H9 (cell line): ENCODE measurements at regions not wholly inside any gene's neighbourhood (a gene's known extent, or its start where the extent isn't known, plus 50 kb on each side); places are given as distances from the start of the nearest gene placed in this dataset.

Source experiments
- DNase-seq: peaks from one replicate; pipeline ENCODE4 v3.0.0-alpha.2; 2017
- H2AFZ ChIP-seq: one replicate; pipeline ENCODE4 v1.6.1; 2013; ENCODE audit warnings: mild to moderate bottlenecking, low read length, control low read depth, moderate library complexity
- H2AK5ac ChIP-seq: 2 replicates; pipeline ENCODE4 v1.6.1; 2013; ENCODE audit warnings: low read length, control low read depth, mixed read lengths; ENCODE audit not compliant: insufficient read length
- H2BK120ac ChIP-seq: one replicate; pipeline ENCODE4 v1.6.1; 2013; ENCODE audit warnings: low read depth, mild to moderate bottlenecking, low read length, control low read depth, inconsistent platforms; ENCODE audit not compliant: poor library complexity, severe bottlenecking
- H2BK12ac ChIP-seq: 2 replicates; pipeline ENCODE4 v1.6.1; 2013; ENCODE audit warnings: low read length, control low read depth, mixed read lengths, low read depth; ENCODE audit not compliant: insufficient read length
- H2BK15ac ChIP-seq: 2 replicates; pipeline ENCODE4 v1.6.1; 2013; ENCODE audit warnings: low read depth, low read length, control low read depth
- H2BK20ac ChIP-seq: one replicate; pipeline ENCODE4 v1.6.1; 2013; ENCODE audit warnings: low read depth, mild to moderate bottlenecking, low read length, control low read depth, inconsistent platforms; ENCODE audit not compliant: poor library complexity, severe bottlenecking
- H2BK5ac ChIP-seq: 2 replicates; pipeline ENCODE4 v1.6.1; 2013; ENCODE audit warnings: low read length, control low read depth, mixed read lengths; ENCODE audit not compliant: insufficient read length
- H3K14ac ChIP-seq: 2 replicates; pipeline ENCODE4 v1.6.1; 2013; ENCODE audit warnings: low read length, control low read depth; ENCODE audit not compliant: insufficient read depth
- H3K18ac ChIP-seq: 2 replicates; pipeline ENCODE4 v1.6.1; 2013; ENCODE audit warnings: low read depth, mild to moderate bottlenecking, mixed read lengths, low read length, control low read depth; ENCODE audit not compliant: insufficient read length
- H3K23ac ChIP-seq: 2 replicates; pipeline ENCODE4 v1.6.1; 2013; ENCODE audit warnings: low read length, control low read depth, mixed read lengths, low read depth; ENCODE audit not compliant: insufficient read length
- H3K23me2 ChIP-seq: 2 replicates; pipeline ENCODE4 v1.6.1; 2013; ENCODE audit warnings: low read depth, mild to moderate bottlenecking, mixed read lengths, low read length, control low read depth; ENCODE audit not compliant: insufficient read length, poor library complexity, severe bottlenecking
- H3K27ac ChIP-seq: 2 replicates; pipeline ENCODE4 v1.5.1; 2013; ENCODE audit warnings: low read length, control low read depth, mixed read lengths, low read depth; ENCODE audit not compliant: insufficient read length
- H3K27me3 ChIP-seq: 2 replicates; pipeline ENCODE4 v1.6.1; 2013; ENCODE audit warnings: low read length, control low read depth, inconsistent platforms; ENCODE audit not compliant: insufficient read depth
- H3K4ac ChIP-seq: 2 replicates; pipeline ENCODE4 v1.6.1; 2013; ENCODE audit warnings: low read depth, mild to moderate bottlenecking, control low read depth, inconsistent platforms, low read length, moderate library complexity
- H3K4me1 ChIP-seq: 2 replicates; pipeline ENCODE4 v1.6.1; 2013; ENCODE audit warnings: low read length, control low read depth, inconsistent platforms; ENCODE audit not compliant: insufficient read depth
- H3K4me2 ChIP-seq: 2 replicates; pipeline ENCODE4 v1.6.1; 2013; ENCODE audit warnings: low read length, control low read depth, mixed read lengths; ENCODE audit not compliant: insufficient read length, insufficient read depth
- H3K56ac ChIP-seq: 2 replicates; pipeline ENCODE4 v1.6.1; 2013; ENCODE audit warnings: low read depth, mild to moderate bottlenecking, mixed read lengths, low read length, control low read depth; ENCODE audit not compliant: insufficient read length
- H3K79me1 ChIP-seq: 2 replicates; pipeline ENCODE4 v1.6.1; 2013; ENCODE audit warnings: low read depth, mild to moderate bottlenecking, moderate library complexity, low read length, control low read depth, inconsistent platforms; ENCODE audit not compliant: insufficient read depth, poor library complexity, severe bottlenecking
- H3K79me2 ChIP-seq: 2 replicates; pipeline ENCODE4 v1.6.1; 2013; ENCODE audit warnings: low read length, control low read depth, inconsistent platforms; ENCODE audit not compliant: insufficient read depth
- H3K9ac ChIP-seq: 2 replicates; pipeline ENCODE4 v1.6.1; 2013; ENCODE audit warnings: low read length, control low read depth, mixed read lengths; ENCODE audit not compliant: insufficient read length; ENCODE audit errors: extremely low read depth
- H3K9me3 ChIP-seq: one replicate; pipeline ENCODE4 v1.6.1; 2013; ENCODE audit warnings: low read depth, low read length, inconsistent platforms; ENCODE audit not compliant: control insufficient read depth
- H3T11ph ChIP-seq: one replicate; pipeline ENCODE4 v1.6.1; 2013; ENCODE audit warnings: mild to moderate bottlenecking, low read length, control low read depth, inconsistent platforms
- H4K20me1 ChIP-seq: one replicate; pipeline ENCODE4 v1.6.1; 2013; ENCODE audit not compliant: control insufficient read depth, insufficient read length, insufficient read depth
- H4K5ac ChIP-seq: 2 replicates; pipeline ENCODE4 v1.6.1; 2013; ENCODE audit warnings: low read depth, mild to moderate bottlenecking, mixed read lengths, low read length, control low read depth; ENCODE audit not compliant: insufficient read length
- H4K8ac ChIP-seq: replicated peaks from 2 replicates; pipeline ENCODE4 v1.6.1; 2013; ENCODE audit warnings: low read length, control low read depth, mixed read lengths, low read depth; ENCODE audit not compliant: insufficient read length
- H4K91ac ChIP-seq: 2 replicates; pipeline ENCODE4 v1.6.1; 2013; ENCODE audit warnings: low read depth, mild to moderate bottlenecking, moderate library complexity, mixed read lengths, low read length, control low read depth; ENCODE audit not compliant: insufficient read length
- H3K27ac Mint-ChIP-seq, 3 experiments: 2 replicates in 2 of 3; 3 replicates in 1 of 3; pipeline ENCODE4 v1.8.0; 2020 to 2021; ENCODE audit warnings: mixed read lengths in 3 of 3, mild to moderate bottlenecking in 1 of 3, moderate library complexity in 1 of 3
- H3K27me3 Mint-ChIP-seq: 2 replicates; pipeline ENCODE4 v1.8.0; 2021; ENCODE audit warnings: low read depth, mild to moderate bottlenecking, moderate library complexity, mixed read lengths
- H3K36me3 Mint-ChIP-seq, 3 experiments: 2 replicates in 2 of 3; 3 replicates in 1 of 3; pipeline ENCODE4 v1.8.0; 2020 to 2021; ENCODE audit warnings: low read depth in 3 of 3, mixed read lengths in 3 of 3; ENCODE audit not compliant: insufficient read depth in 1 of 3
- H3K4me1 Mint-ChIP-seq, 2 experiments: 2 replicates each; pipeline ENCODE4 v1.8.0; 2020; ENCODE audit warnings: mixed read lengths in 2 of 2
- H3K4me3 Mint-ChIP-seq, 2 experiments: 2 replicates in 1 of 2; 3 replicates in 1 of 2; pipeline ENCODE4 v1.8.0; 2020 to 2021; ENCODE audit warnings: mild to moderate bottlenecking in 2 of 2, mixed read lengths in 2 of 2, moderate library complexity in 1 of 2
- H3K9me3 Mint-ChIP-seq, 2 experiments: 2 replicates in 1 of 2; 3 replicates in 1 of 2; pipeline ENCODE4 v1.8.0; 2020; ENCODE audit warnings: mild to moderate bottlenecking in 2 of 2, mixed read lengths in 2 of 2, moderate library complexity in 1 of 2
- CTCF ChIP-seq: fragments of 200-600 bp; sonication (generic); conservative IDR thresholded peaks from 3 replicates; pipeline ENCODE4 v1.8.0; 2021; ENCODE audit warnings: antibody characterized with exemption, mild to moderate bottlenecking

- H3K9me3 ChIP-seq, result no peaks in the 10 kb centered on the region
- Mint-ChIP-seq H3K4me1 (peaks cover 34 to 36% of the 10 kb centered on the region in 2 experiments), H3K4me3 (no peak overlapping the region), H3K36me3 (peaks cover 0 to 3% (median 0%) of the 10 kb centered on the region in 3 experiments; a peak in 1 of 7 replicates), H3K9me3 (peaks cover 0 to 10% of the 10 kb centered on the region in 2 experiments; a peak in 4 of 5 replicates), H3K27me3 (no peaks in the 10 kb centered on the region), H3K27ac (peak overlapping the region in 2 of 3 experiments; percentile 80 to 81; a peak in 4 of 7 replicates)
- no peak overlapping the region for H3K18ac ChIP-seq
- H2BK5ac ChIP-seq, result no peak overlapping the region
- H2BK120ac ChIP-seq, result no peak overlapping the region
- no peak overlapping the region for H3K56ac ChIP-seq
- no peak overlapping the region for H4K5ac ChIP-seq
- H3K27ac ChIP-seq, result peak overlapping the region; percentile 82
- no peak for DNase-seq
- H2AK5ac ChIP-seq, result no peak overlapping the region
- no peak overlapping the region for H3T11ph ChIP-seq
- H2AFZ ChIP-seq, result no peak overlapping the region
- peaks cover 11% of the 10 kb centered on the region; the same call in 1 of the 2 replicates for H3K4me1 ChIP-seq
- no peak overlapping the region for H3K14ac ChIP-seq
- no peaks in the 10 kb centered on the region for H4K20me1 ChIP-seq
- no peak overlapping the region for H3K9ac ChIP-seq
- no peaks in the 10 kb centered on the region for H3K79me2 ChIP-seq
- no peaks in the 10 kb centered on the region for H3K27me3 ChIP-seq
- no peaks in the 10 kb centered on the region for H3K23me2 ChIP-seq
- no peak overlapping the region for H3K4ac ChIP-seq
- no peak overlapping the region for H2BK15ac ChIP-seq
- no peak overlapping the region for H4K8ac ChIP-seq
- TF ChIP-seq CTCF, result no peak
- H3K23ac ChIP-seq, result no peak overlapping the region
- H3K79me1 ChIP-seq, result no peaks in the 10 kb centered on the region
- no peak overlapping the region for H2BK12ac ChIP-seq
- H4K91ac ChIP-seq, result no peak overlapping the region
- no peak overlapping the region for H3K4me2 ChIP-seq
- no peak overlapping the region for H2BK20ac ChIP-seq
Observed at GRCh38 chr9:1775230-1775629, 239.9 kb upstream of the SMARCA2 start.
